Right hindlimb (tissue), 1 donor: ENCODE measurements at regions not wholly inside any gene's neighbourhood (a gene's known extent, or its start where the extent isn't known, plus 50 kb on each side); places are given as distances from the start of the nearest gene placed in this dataset.

Source experiments
- DNase-seq: peaks from one replicate; pipeline ENCODE4 v3.0.0-alpha.2; 2018

GRCh38 chr14:84643446-84643845, 886.5 kb upstream of the FLRT2 start:
- DNase-seq = no peak

GRCh38 chr14:84646786-84647500, 883.0 kb upstream of the FLRT2 start:
- no peak for DNase-seq

DNA sequence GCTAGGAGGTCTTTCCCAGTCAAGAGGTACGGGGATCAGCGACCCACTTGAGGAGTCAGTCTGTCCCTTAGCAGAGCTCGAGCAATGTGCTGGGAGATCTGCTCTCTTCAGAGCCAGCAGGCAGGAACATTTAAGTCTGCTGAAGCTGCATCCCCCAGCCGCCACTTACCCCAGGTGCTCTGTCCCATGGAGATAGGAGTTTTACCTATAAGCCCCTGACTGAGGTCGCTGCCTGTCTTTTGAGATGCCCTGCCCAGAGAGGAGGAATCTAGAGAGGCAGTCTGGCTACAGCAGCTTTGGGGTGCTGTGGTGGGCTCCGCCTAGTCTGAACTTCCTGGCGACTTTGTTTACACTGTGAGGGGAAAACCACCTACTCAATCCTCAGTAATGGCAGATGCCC, 874.9 kb upstream of the FLRT2 start:
- no peak for DNase-seq

DNA sequence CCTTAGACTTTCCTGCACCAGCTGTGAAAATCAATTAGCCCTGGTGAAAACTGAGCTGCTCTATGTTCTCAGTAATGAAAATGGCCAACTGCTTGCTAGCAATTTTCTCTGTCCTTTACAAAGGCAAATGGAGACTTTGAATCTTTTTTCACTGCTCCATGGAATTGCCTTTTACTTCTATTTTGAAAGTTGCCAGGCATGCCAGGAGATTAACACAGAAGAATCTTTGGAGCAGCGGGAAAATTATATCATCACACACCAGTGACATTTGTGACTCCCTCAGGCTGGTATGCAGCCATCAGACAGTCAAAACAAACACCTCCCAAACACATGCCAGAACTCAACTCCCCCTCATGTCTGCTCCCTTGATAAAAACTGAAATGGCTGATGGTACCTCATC, 872.0 kb upstream of the FLRT2 start:
- DNase-seq = no peak

DNA sequence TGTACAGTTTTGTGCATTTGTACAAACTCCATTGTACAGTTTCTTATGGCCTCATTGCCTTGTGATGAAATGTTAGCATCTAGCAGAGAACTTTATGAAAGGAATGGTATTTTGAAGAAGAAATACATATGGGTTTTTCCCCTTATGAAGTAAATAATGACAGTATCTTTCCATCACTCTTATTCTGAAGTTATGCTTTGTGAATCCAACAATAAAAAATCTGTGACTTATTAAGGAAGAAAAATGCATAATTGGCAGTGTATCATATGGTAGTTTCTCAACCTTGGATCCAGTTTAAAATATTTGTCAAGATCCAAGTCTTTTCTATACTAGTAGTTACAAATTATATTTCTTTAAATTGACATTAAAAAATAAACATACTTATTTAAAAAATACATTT, 859.1 kb upstream of the FLRT2 start:
- no peak for DNase-seq

DNA sequence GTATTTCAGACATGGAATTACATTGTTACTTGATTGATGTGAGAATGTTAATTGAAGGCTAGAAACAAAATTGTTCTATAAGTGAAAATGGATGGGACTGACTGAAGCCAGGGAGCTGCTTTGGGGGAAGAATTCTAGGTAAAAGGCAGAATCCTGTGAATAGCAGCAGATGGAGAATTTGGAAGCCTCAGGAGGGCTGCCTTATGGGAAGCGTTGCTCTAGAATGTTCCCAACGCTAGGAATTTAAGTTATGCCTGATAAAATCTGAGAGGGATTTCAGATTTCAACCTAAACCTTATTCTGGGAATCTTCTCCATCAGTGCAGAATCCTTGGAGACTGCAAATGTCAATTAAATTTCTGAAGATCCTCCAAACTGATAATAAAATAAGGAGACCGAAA, 858.2 kb upstream of the FLRT2 start:
- DNase-seq = no peak

GRCh38 chr14:84674636-84675035, 855.3 kb upstream of the FLRT2 start:
- DNase-seq = no peak

GRCh38 chr14:84686550-84686949, 843.4 kb upstream of the FLRT2 start:
- DNase-seq = no peak

DNA sequence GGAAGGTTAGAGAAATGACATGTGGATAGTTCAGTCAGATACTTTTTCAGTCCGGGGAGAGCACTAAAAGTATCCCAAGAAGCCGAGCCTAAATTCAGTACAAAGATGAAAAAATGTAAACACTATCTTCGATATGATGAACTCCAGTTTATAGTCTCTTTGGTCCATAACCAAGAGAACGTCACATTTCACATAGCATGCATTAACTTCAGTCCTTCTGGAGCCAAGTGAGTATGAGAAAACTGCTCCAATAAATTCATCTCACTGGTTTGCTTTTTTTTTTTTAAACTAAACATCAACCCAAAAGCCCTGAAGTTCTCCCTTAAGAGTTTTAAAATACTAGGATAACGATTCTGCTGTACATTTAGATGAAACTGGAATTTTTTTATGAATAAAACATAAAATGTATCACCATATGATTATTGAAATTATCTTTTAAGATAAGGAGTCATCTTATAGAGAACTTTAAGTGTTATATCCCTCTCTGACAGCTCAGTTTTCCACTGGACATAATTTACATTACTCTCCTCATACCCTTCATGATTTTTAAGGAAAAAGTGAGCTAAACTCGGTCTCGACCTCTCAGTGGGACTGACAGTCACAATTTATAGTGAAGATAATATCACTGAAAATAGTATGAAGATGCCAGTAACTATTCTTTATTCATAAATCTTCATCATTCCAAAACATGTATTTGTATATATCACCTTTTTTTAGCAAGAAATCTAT, 841.5 kb upstream of the FLRT2 start:
- DNase-seq = no peak

DNA sequence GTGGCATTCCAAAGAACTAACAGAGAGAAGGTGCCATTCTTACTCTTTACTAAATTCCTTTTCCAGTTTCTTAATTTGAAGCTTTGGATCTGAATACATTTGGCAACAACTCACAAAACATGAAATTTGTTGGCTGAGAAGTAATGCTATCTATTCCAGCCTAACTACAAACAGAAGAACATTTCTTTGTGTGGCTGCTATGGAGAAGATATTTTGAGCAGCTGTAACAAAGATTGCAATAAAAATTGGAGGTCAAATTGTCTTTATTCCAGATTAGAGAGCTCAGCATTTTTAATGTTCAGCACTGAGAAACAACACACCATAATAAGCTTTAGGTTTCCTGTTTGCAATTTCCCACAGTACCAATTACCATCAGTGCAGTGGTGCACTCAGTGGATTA, 835.8 kb upstream of the FLRT2 start:
- DNase-seq = no peak

- DNase-seq = no peak
These were observed 825.3 kb upstream of the FLRT2 start for GRCh38 chr14:84704601-84705000.

GRCh38 chr14:84707830-84708229, 822.1 kb upstream of the FLRT2 start:
- no peak for DNase-seq

DNA sequence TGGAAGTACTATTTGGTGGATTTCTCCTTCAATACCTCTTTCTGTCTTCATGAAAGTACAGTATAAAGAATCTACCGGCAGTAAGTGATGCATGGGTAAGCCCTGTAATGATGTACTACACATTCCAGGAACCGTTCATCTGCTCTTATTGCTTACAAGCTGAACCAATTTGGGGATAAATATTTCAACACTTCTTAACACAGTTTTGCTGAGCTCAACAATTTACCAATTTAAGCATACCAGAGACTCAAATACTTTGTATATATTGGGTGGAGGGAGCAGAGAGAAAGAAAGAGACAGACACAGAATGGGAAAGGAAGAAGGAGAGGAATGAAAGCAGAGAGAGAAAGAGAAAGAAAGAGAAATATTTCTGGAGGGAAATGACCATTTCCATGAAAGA, 821.1 kb upstream of the FLRT2 start:
- no peak for DNase-seq

DNA sequence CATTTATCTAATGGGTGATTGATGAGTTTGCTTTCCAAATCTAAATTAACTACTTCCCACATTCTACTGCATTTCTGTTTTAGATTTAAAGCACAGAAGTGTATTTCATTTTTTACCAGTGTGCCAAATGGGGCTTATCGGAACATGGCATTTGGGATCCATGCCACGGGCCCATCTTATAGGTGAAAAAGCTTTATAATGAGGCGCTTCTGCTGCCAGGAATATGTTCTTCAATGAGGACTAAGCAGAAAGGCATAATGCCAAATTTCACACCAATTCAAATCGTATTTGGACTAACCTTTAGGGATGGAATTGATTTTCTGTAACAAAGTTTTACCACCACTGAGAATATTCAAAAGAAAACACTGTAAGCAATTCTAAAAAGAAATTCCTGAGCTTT, 803.5 kb upstream of the FLRT2 start:
- DNase-seq = no peak

GRCh38 chr14:84749191-84749955, 780.6 kb upstream of the FLRT2 start:
- no peak for DNase-seq

DNA sequence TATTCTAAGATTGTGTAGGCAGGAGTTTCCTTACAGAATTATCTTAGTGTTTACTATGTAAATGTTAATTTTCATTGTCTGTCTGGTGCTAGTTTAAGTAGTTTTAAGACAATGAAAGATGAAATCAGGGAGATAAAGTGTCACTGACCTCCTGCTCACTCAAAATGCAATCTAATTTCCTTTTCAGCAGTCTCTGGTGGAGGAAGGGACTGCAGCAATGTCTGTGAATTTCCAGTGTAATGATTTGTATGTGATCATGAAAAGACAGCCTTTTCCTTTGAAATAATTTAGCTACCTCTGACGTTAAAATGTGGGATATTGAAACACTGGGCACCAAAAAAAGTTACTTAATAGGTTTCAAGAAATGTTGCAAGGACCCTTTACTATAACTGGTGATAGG, 779.7 kb upstream of the FLRT2 start:
- DNase-seq = no peak

DNA sequence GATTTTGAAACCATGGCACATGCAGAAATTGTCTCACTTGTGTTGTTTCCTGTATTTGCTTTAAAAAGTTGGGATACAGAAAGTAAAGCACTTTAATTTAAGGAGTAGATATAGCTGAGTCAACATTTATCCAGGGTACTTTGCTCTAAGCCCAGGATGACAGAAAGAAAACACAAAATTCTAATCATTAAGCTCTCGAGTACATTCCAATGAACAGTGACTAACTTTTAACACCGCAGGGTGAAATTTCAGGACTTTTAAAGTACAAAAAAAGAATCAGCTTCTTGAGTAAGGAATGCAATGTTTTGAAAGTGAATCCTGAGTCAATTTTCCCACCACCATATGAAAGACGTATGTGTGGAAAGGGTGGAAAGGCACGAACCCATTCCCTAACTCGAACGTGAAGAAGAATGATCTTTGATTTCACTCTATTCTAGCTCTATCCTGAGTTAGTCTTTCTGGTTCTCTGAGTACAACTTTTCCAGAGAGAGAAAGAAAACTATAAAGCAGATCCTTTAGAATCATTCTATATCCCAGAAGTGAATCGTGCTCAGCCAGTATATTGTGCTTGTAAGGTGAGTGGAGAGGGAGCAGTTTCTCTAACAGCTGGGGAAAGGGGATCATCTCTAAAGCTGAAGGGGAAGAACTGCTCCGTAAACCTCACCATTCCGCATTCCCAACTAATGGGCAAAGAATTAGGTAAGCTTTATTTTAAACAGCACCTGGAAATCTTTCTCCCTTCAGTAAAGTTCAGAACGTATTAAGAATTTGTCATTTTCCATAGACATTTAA, 779.0 kb upstream of the FLRT2 start:
- no peak for DNase-seq

GRCh38 chr14:84751745-84752144, 778.2 kb upstream of the FLRT2 start:
- DNase-seq = no peak

DNA sequence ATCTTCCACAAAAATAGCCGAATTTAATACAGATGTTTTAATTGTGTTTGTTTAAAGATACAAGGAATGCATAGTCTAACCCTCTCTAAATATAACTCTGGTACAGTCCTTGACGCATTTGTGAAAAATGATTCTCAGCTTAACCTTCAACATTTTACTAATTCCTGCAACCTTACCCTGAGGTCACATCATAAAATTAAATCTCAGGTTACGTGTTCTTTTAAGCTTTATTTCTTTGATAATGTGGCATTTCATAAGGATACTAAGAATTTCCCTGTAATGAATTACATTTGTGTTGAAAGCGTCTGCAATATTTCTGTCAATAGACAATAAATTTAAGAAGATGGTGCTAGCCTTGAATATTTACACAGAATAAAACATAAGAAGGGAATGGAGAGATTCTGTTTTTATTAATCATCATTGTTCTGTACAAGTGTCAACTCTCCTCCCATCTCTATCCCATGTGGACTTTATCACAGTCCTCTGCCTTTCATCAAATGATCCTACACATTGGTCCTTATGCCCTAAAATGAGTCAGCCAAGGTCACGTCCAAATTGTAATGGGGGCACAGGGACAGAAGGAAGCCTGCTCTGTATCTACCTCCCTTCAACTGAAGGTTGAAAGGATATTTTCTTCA, 769.3 kb upstream of the FLRT2 start:
- no peak for DNase-seq

GRCh38 chr14:84767434-84767833, 762.5 kb upstream of the FLRT2 start:
- no peak for DNase-seq

GRCh38 chr14:84770030-84770429, 759.9 kb upstream of the FLRT2 start:
- DNase-seq = no peak

- no peak for DNase-seq
These were observed 752.6 kb upstream of the FLRT2 start for GRCh38 chr14:84777356-84777755.

- DNase-seq = no peak
These were observed 747.0 kb upstream of the FLRT2 start for GRCh38 chr14:84782902-84783301.
